Mucosa of rectum (tissue), 2 donors: ENCODE measurements at regions not wholly inside any gene's neighbourhood (a gene's known extent, or its start where the extent isn't known, plus 50 kb on each side); places are given as distances from the start of the nearest gene placed in this dataset.

ENCODE experiments used
- H3K27ac ChIP-seq, 2 donors: one replicate each; pipeline ENCODE4 v1.7.0; 2013; ENCODE audit warnings: inconsistent platforms in 2 of 2, low read depth in 2 of 2, low read length in 2 of 2
- H3K27me3 ChIP-seq, 2 donors: one replicate each; pipeline ENCODE4 v1.7.0; 2013; ENCODE audit warnings: low read length in 2 of 2; ENCODE audit not compliant: control insufficient read depth in 2 of 2, insufficient read depth in 2 of 2
- H3K36me3 ChIP-seq, 2 donors: one replicate each; pipeline ENCODE4 v1.7.0; 2013; ENCODE audit warnings: low read length in 2 of 2; ENCODE audit not compliant: control insufficient read depth in 2 of 2, insufficient read depth in 2 of 2
- H3K4me1 ChIP-seq, 2 donors: one replicate each; pipeline ENCODE4 v1.7.0; 2013; ENCODE audit warnings: low read length in 2 of 2, mild to moderate bottlenecking in 1 of 2; ENCODE audit not compliant: control insufficient read depth in 2 of 2, insufficient read depth in 2 of 2
- H3K4me3 ChIP-seq, 2 donors: one replicate each; pipeline ENCODE4 v1.7.0; 2013; ENCODE audit warnings: low read length in 2 of 2
- H3K9ac ChIP-seq, 2 donors: one replicate each; pipeline ENCODE4 v1.7.0; 2013; ENCODE audit warnings: low read length in 2 of 2, low read depth in 1 of 2, mild to moderate bottlenecking in 1 of 2
- H3K9me3 ChIP-seq, 2 donors: one replicate each; pipeline ENCODE4 v1.7.0; 2013; ENCODE audit warnings: low read length in 2 of 2; ENCODE audit not compliant: control insufficient read depth in 2 of 2
- donor health status: healthy.
- donor health status: Normal muscosa, but diverticular disease.

DNA sequence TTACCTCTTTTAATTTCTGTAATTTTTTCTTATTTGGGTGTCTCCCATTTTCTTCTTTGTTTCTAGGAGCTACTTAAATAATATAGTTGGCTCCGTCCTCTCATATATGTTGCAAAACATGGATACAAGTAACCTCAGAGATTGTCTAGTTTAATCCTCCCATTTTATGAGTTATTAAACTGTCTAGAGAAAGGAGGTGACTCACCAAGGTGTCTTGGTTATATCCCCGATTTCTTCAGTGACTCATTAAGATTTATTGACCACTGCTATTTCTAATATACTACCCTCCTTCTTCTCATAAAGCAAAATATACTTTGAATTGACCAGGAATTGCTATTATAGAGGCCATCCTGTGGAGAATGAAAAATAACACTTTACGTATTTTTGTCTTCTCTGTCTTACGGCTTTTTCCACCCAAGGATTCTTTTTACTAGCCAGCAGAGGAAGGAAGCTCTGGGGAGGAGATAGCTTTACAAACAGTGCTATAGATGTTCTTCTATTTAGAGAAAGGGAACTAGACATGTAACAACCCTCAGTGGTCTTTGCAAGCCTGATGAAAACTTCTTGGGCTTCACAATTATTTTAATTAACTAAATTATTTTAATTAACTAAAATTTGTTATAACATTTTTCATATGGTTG is 300.4 kb upstream of the TNP1 start:
- Histone ChIP-seq H3K4me3 (no peak overlapping the region), H3K9me3 (no peaks in the 10 kb centered on the region), H3K27me3 (no peaks in the 10 kb centered on the region), H3K4me1 (no peaks in the 10 kb centered on the region), H3K27ac (no peak overlapping the region), H3K9ac (no peak overlapping the region), H3K36me3 (no peaks in the 10 kb centered on the region)

DNA sequence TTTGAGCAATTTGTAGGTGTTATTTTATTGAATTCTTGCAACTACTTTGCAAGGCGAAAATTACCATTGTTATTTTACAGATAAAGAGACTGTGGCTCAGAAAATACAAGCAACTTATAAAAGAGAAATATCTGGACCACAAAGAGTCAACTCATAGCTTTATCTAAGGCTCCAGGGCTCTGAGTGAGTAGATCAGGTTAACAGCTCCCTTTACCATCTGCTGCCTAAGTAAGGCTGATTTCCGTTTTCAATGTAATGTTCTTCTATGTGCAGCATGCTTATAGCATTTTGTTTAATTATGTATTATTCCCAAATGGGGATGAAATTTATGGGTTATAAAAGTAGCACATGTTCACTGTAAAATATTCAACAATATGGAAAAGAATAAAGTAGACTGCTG is 299.1 kb upstream of the TNP1 start:
- Histone ChIP-seq H3K9me3 (no peaks in the 10 kb centered on the region), H3K27me3 (no peaks in the 10 kb centered on the region), H3K4me3 (no peak overlapping the region), H3K4me1 (no peaks in the 10 kb centered on the region), H3K36me3 (no peaks in the 10 kb centered on the region), H3K9ac (no peak overlapping the region), H3K27ac (no peak overlapping the region)

DNA sequence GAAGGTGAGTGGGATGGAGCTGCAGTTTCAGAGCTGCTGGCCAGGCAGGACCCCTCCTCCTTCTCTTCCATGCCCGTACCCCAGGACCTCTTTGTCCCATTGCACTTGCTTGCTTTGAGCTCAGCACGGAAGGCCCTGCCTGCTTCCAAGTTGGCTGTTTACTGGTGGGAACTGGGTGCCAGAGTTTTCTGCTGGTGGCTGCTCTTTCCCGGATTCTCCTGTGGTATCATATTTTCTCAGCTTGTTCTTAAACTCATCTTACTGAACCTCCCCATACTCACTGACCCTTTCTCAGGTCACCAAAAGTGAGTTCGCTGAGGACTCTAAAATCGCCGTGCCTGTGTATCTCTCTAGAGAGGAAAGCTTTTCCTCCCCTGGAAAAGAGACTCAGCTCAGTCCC is 297.7 kb upstream of the TNP1 start:
- Histone ChIP-seq H3K4me1 (no peaks in the 10 kb centered on the region), H3K9ac (no peak overlapping the region), H3K4me3 (no peak overlapping the region), H3K9me3 (no peaks in the 10 kb centered on the region), H3K27me3 (no peaks in the 10 kb centered on the region), H3K27ac (no peak overlapping the region), H3K36me3 (no peaks in the 10 kb centered on the region)

DNA sequence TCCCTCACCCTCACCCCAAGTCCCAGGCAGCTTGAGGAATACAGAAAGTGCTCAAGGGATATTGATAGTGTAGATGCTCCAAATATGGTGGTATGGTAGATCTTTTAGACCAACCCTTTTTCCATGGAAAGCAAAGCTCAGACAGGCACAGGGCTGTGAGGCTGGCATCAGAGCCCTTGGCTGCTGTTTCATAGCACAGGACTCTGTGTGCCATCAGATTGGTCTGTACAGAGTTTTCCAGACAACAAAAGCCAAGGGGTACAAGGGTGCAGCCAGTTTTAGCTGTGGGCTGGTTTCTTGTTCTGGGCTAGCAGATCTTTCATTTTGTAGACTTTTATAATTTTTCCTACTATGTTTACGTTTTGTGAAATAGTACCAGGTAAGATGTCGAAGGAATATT is 296.9 kb upstream of the TNP1 start:
- Histone ChIP-seq H3K27ac (no peak overlapping the region), H3K36me3 (no peaks in the 10 kb centered on the region), H3K9ac (no peak overlapping the region), H3K9me3 (no peaks in the 10 kb centered on the region), H3K4me1 (no peaks in the 10 kb centered on the region), H3K27me3 (no peaks in the 10 kb centered on the region), H3K4me3 (no peak overlapping the region)

DNA sequence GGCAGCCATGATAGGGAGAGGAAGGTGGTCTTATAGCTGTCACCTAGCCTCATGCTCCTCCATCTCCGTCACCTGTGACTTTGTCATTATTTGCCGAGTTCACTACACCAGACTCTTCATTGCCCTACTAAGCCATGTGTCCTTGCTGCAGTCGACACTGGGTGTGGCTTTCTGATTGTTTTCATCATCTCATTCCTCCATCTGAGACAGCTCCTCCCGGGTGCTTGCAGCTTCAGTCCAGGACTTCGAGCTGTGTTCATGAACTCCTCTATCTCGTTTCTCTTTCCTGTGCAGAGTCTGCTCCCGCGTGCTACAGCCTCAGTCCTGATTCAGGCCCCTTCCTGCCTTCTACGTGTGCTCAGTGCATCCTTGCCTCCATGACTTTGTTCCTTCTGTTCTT is 295.1 kb upstream of the TNP1 start:
- H3K27ac ChIP-seq = no peak overlapping the region
- H3K4me1 ChIP-seq = no peaks in the 10 kb centered on the region
- H3K9ac ChIP-seq = no peak overlapping the region
- no peaks in the 10 kb centered on the region for H3K27me3 ChIP-seq
- no peaks in the 10 kb centered on the region for H3K36me3 ChIP-seq
- H3K9me3 ChIP-seq = no peaks in the 10 kb centered on the region
- H3K4me3 ChIP-seq = no peak overlapping the region

DNA sequence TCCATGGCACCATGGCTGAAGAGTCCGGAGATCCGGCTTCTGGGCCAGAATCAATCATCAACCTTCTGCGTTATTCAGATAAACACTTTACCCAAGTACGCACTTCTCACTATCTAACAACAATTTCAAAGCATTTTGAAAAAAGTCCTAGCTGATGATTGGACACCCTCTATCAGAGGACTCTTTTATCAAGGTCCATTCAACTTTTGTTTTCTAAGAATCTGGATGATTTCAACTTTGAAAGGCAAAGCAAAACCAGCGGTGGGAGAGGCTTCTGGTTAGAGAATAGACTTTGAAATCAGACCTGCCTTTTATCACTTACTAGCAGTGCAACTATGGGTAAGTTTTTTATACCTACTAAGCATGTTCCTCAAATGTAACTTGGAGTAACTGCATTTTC is 293.6 kb upstream of the TNP1 start:
- Histone ChIP-seq H3K9me3 (no peaks in the 10 kb centered on the region), H3K4me1 (no peaks in the 10 kb centered on the region), H3K36me3 (no peaks in the 10 kb centered on the region), H3K27me3 (no peaks in the 10 kb centered on the region), H3K9ac (no peak overlapping the region), H3K27ac (no peak overlapping the region), H3K4me3 (no peak overlapping the region)

DNA sequence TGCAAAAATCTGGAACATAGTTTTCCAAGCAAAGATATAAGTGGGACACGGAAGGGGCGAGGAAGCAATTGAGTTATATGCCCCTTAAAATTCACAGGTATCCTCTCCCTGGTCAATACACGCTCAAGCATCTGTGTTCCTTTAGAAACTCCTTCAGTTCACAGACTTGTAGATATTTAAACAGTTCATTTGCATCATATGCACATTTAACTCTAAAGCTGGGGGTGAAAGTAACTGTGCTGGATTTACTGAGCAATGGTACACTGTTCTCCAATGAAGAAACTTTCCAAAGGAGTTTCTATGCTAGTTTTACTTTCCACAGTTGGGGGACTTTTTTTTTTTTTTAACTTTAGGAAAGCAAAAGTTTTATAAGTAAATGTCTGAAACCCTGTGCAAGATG is 293.0 kb upstream of the TNP1 start:
- Histone ChIP-seq H3K36me3 (no peaks in the 10 kb centered on the region), H3K9me3 (no peaks in the 10 kb centered on the region), H3K27ac (no peak overlapping the region), H3K4me1 (no peaks in the 10 kb centered on the region), H3K27me3 (no peaks in the 10 kb centered on the region), H3K4me3 (no peak overlapping the region), H3K9ac (no peak overlapping the region)

DNA sequence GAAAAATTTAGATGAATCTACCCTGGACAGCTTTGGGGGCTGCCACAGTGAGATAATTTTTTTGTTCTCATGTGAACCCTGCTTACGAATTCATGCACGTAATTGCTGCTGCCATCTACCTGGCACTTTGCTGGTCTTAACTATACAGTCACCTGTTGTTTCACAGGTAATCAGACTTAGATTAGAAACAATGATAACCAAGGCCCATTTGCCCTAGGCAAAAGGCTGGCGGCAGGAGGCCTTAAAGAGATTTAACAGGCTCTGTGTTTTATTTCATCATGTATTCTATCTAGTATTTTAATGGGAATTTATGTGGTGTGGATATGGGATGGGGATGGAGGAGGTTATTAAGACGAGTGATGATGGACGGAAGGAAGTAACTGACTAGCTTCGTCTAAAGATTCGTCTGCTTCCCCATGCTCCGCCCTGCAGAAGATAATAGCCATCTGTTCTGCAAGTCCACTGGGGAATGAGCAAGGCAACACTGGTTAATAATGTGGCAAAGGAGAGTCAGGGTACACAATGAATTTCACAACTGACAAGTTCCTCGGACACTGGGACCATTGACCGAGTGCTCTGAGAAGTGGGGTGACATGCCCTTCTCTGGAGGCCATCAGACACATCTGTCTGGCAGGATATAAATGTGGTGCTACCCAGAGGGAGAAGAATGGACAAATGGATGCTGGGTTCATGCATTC is 291.8 kb upstream of the TNP1 start:
- H3K27me3 ChIP-seq = no peaks in the 10 kb centered on the region

DNA sequence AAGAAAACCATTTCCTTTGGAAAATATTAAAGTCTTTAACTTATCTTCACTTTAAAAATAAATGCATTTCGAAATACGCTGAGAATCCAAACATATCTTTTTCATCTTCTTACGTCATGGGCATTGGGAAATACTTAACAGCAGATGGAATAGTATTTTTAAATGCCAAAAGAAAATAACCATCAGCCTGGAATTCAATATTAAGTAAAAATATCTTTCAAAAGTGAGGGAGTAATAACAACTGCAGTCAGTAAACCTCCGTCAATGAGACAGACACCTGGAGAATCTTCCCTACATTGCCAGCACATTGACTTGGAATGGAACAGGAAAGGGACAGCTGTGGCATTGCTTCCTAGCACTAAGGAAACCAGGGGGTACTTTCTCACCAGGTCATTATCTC is 290.4 kb upstream of the TNP1 start:
- Histone ChIP-seq H3K9me3 (no peaks in the 10 kb centered on the region), H3K27ac (no peak overlapping the region), H3K4me3 (no peak overlapping the region), H3K9ac (no peak overlapping the region), H3K4me1 (no peaks in the 10 kb centered on the region), H3K36me3 (no peaks in the 10 kb centered on the region), H3K27me3 (no peaks in the 10 kb centered on the region)

More for the DNA sequence above, 291.8 kb upstream of the TNP1 start:
- no peaks in the 10 kb centered on the region for H3K36me3 ChIP-seq
- no peak overlapping the region for H3K27ac ChIP-seq
- H3K4me1 ChIP-seq = no peaks in the 10 kb centered on the region
- H3K9ac ChIP-seq = no peak overlapping the region
- H3K9me3 ChIP-seq = no peaks in the 10 kb centered on the region
- no peak overlapping the region for H3K4me3 ChIP-seq

DNA sequence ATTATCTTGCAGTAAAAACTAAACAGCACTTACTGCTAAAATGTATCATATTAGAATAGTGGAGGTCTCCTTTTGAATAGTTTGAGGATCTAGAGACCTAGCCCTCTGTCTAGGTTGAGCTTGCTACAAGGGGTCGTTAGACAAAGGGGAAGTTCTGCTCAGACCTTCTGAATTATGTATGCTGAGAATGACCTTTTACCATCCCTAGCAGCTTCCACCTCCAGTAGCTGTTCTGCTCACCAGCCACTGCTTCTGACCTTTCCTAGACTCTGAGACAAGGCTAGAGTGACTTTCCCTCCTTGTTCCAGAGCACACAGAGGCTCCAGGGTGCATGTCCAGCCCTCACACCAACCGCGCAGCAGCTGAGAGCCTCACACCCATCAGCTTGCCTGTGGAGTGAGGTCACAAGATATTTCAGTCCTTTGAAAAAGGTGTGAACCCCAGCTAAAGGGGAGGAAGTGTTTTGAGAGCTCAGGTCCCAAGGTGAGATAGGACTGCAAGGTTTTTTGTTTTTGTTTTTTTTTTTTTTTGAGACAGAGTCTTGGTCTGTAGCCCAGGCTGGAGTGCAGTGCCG is 289.3 kb upstream of the TNP1 start:
- Histone ChIP-seq H3K9me3 (no peaks in the 10 kb centered on the region), H3K4me3 (no peak overlapping the region), H3K36me3 (no peaks in the 10 kb centered on the region), H3K27me3 (no peaks in the 10 kb centered on the region), H3K9ac (no peak overlapping the region), H3K27ac (no peak overlapping the region), H3K4me1 (no peaks in the 10 kb centered on the region)
